DND-41 (cell line): ENCODE measurements at regions not wholly inside any gene's neighbourhood (a gene's known extent, or its start where the extent isn't known, plus 50 kb on each side); places are given as distances from the start of the nearest gene placed in this dataset.

Source experiments
- ATAC-seq: fragments of 200-7000 bp; cut with Tn5 transposase; 3 replicates; pipeline ENCODE4 v1.9.1; 2021; ENCODE audit warnings: low read depth; ENCODE audit not compliant: insufficient read depth
- DNase-seq: peaks from one replicate; pipeline ENCODE4 v3.0.0-alpha.2; 2020
- H2AFZ ChIP-seq: 2 replicates; pipeline ENCODE4 v1.6.0; 2012; ENCODE audit warnings: low read depth, low read length
- H3K27ac ChIP-seq: 2 replicates; pipeline ENCODE4 v1.5.1; 2012; ENCODE audit warnings: low read length, inconsistent platforms
- H3K27me3 ChIP-seq: fragments of 200-600 bp; sonication (generic); 2 replicates; pipeline ENCODE4 v1.6.0; 2012; ENCODE audit warnings: low read length, mild to moderate bottlenecking, inconsistent platforms; ENCODE audit not compliant: insufficient read depth, poor library complexity
- H3K36me3 ChIP-seq: 2 replicates; pipeline ENCODE4 v1.5.1; 2012; ENCODE audit warnings: low read length, inconsistent platforms; ENCODE audit not compliant: insufficient read depth
- H3K4me1 ChIP-seq: 2 replicates; pipeline ENCODE4 v1.5.1; 2012; ENCODE audit warnings: mild to moderate bottlenecking, low read length; ENCODE audit not compliant: insufficient read depth
- H3K4me2 ChIP-seq: 2 replicates; pipeline ENCODE4 v1.6.0; 2012; ENCODE audit warnings: mild to moderate bottlenecking, moderate library complexity, low read length, inconsistent platforms; ENCODE audit not compliant: insufficient read depth
- H3K4me3 ChIP-seq, 2 experiments: fragments of 200-600 bp in 1 of 2; shearing (Covaris generic) in 1 of 2; 2 replicates each; pipeline ENCODE4 v1.5.1; 2012 to 2016; ENCODE audit warnings: inconsistent platforms in 2 of 2, low read length in 2 of 2, mild to moderate bottlenecking in 2 of 2, low read depth in 1 of 2, moderate library complexity in 1 of 2
- H3K79me2 ChIP-seq: 2 replicates; pipeline ENCODE4 v1.6.0; 2012; ENCODE audit warnings: low read length, inconsistent platforms; ENCODE audit not compliant: insufficient read depth
- H3K9ac ChIP-seq: 2 replicates; pipeline ENCODE4 v1.6.0; 2012; ENCODE audit warnings: low read depth, mild to moderate bottlenecking, inconsistent platforms, low read length, moderate library complexity
- H3K9me3 ChIP-seq: 2 replicates; pipeline ENCODE4 v1.5.1; 2012; ENCODE audit warnings: low read length, moderate library complexity, mild to moderate bottlenecking, inconsistent platforms; ENCODE audit not compliant: insufficient read depth, severe bottlenecking
- H4K20me1 ChIP-seq: 2 replicates; pipeline ENCODE4 v1.6.0; 2012; ENCODE audit warnings: low read length; ENCODE audit not compliant: insufficient read depth
- EZH2 ChIP-seq: IDR thresholded peaks from 3 replicates; pipeline ENCODE4 v1.6.1; 2012; ENCODE audit warnings: borderline replicate concordance, low read depth, mild to moderate bottlenecking, moderate library complexity, low read length, inconsistent platforms; ENCODE audit not compliant: severe bottlenecking
- TF ChIP-seq, protein P1 (sequence below): IDR thresholded peaks from 2 replicates; pipeline ENCODE4 v1.5.1; 2012; ENCODE audit warnings: borderline replicate concordance, low read length, moderate library complexity, mild to moderate bottlenecking; ENCODE audit not compliant: poor library complexity, severe bottlenecking; ENCODE audit errors: extremely low read depth

GRCh38 chr10:35774109-35774508 lies 132.0 kb upstream of the FZD8 start:
- no peak overlapping the region for H3K9ac ChIP-seq
- H3K36me3 ChIP-seq: no peaks in the 10 kb centered on the region
- no peak overlapping the region for H3K4me3 ChIP-seq
- no peak overlapping the region for H2AFZ ChIP-seq
- TF ChIP-seq, protein P1, sequence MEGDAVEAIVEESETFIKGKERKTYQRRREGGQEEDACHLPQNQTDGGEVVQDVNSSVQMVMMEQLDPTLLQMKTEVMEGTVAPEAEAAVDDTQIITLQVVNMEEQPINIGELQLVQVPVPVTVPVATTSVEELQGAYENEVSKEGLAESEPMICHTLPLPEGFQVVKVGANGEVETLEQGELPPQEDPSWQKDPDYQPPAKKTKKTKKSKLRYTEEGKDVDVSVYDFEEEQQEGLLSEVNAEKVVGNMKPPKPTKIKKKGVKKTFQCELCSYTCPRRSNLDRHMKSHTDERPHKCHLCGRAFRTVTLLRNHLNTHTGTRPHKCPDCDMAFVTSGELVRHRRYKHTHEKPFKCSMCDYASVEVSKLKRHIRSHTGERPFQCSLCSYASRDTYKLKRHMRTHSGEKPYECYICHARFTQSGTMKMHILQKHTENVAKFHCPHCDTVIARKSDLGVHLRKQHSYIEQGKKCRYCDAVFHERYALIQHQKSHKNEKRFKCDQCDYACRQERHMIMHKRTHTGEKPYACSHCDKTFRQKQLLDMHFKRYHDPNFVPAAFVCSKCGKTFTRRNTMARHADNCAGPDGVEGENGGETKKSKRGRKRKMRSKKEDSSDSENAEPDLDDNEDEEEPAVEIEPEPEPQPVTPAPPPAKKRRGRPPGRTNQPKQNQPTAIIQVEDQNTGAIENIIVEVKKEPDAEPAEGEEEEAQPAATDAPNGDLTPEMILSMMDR: no peak
- TF ChIP-seq EZH2: no peak
- no peak overlapping the region for H3K4me2 ChIP-seq
- no peaks in the 10 kb centered on the region for H4K20me1 ChIP-seq
- no peaks in the 10 kb centered on the region for H3K4me1 ChIP-seq
- DNase-seq (no peak), ATAC-seq (no peak)
- no peak overlapping the region for H3K27ac ChIP-seq
- H3K27me3 ChIP-seq: no peaks in the 10 kb centered on the region
- H3K79me2 ChIP-seq: no peaks in the 10 kb centered on the region
- H3K9me3 ChIP-seq: no peaks in the 10 kb centered on the region

- H3K9me3 ChIP-seq: no peaks in the 10 kb centered on the region
- no peak overlapping the region for H3K4me3 ChIP-seq
- H2AFZ ChIP-seq: no peak overlapping the region
- no peak overlapping the region for H3K27ac ChIP-seq
- DNase-seq (no peak), ATAC-seq (no peak)
- H3K4me2 ChIP-seq: no peak overlapping the region
- H3K9ac ChIP-seq: no peak overlapping the region
- no peaks in the 10 kb centered on the region for H3K27me3 ChIP-seq
- no peaks in the 10 kb centered on the region for H3K36me3 ChIP-seq
- TF ChIP-seq, protein P1: no peak
- TF ChIP-seq EZH2: no peak
- no peaks in the 10 kb centered on the region for H3K79me2 ChIP-seq
- no peaks in the 10 kb centered on the region for H3K4me1 ChIP-seq
- H4K20me1 ChIP-seq: no peaks in the 10 kb centered on the region
Observed at GRCh38 chr10:35770817-35771355, 128.8 kb upstream of the FZD8 start.

DNA sequence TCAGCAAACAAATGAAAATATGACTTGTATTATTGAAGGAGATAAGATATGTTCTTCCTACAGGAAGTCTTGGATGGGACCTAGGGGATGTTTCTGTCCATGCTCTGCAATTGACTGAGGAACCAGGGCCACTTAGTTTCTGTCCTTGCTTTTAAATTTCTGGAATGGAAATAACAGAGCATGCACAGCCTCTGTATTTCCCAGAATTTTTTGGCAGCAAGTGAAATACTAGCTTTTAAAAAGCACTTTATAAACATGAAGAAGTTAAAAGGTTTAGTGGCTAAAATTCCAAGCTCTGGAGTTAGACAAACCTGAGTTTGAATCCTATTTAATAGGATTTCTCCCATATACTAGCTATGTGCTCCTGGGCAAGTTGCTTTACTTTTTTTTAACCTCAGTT lies 127.7 kb upstream of the FZD8 start:
- H3K4me3 ChIP-seq: no peak overlapping the region
- no peaks in the 10 kb centered on the region for H3K79me2 ChIP-seq
- H3K36me3 ChIP-seq: no peaks in the 10 kb centered on the region
- no peaks in the 10 kb centered on the region for H3K9me3 ChIP-seq
- no peak overlapping the region for H3K9ac ChIP-seq
- H3K4me1 ChIP-seq: no peaks in the 10 kb centered on the region
- no peak overlapping the region for H3K4me2 ChIP-seq
- DNase-seq: no peak
- no peak overlapping the region for H3K27ac ChIP-seq
- no peaks in the 10 kb centered on the region for H4K20me1 ChIP-seq
- no peak for ATAC-seq
- H2AFZ ChIP-seq: no peak overlapping the region
- H3K27me3 ChIP-seq: no peaks in the 10 kb centered on the region
- no peak for TF ChIP-seq EZH2
- TF ChIP-seq, protein P1: no peak

GRCh38 chr10:35768731-35769130 lies 126.6 kb upstream of the FZD8 start:
- Histone ChIP-seq H4K20me1 (no peaks in the 10 kb centered on the region), H3K27ac (no peak overlapping the region), H3K36me3 (no peaks in the 10 kb centered on the region), H3K9ac (no peak overlapping the region), H3K4me1 (no peaks in the 10 kb centered on the region), H3K27me3 (no peaks in the 10 kb centered on the region), H3K4me3 (no peak overlapping the region), H3K4me2 (no peak overlapping the region), H3K9me3 (no peaks in the 10 kb centered on the region), H3K79me2 (no peaks in the 10 kb centered on the region), H2AFZ (no peak overlapping the region)
- DNase-seq (no peak), ATAC-seq (no peak)
- TF ChIP-seq, protein P1: no peak
- no peak for TF ChIP-seq EZH2
